ENCODE measurements at regions not wholly inside any gene's neighbourhood (a gene's known extent, or its start where the extent isn't known, plus 50 kb on each side); places are given as distances from the start of the nearest gene placed in this dataset.

DNA sequence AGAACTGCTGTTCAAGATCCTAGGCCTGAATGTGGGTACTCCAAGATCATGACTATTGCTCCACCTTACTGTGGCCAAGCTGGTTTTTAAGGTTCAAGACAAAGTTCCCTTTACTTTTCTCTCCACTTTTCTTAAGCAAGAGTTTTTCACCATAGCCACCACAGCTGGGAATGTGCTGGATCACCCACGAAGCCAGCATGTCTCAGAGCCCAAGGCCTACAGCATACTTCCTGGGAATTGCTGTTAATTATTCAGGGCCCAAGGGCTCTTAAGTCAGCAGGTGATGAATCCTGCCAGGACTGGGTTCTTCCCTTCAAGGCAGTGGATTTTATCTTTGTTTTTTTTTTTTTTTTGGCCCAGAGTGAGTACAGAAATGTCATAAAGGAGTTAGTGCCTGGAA, 149.4 kb upstream of the TUSC1 start:
- TF ChIP-seq, protein P1, sequence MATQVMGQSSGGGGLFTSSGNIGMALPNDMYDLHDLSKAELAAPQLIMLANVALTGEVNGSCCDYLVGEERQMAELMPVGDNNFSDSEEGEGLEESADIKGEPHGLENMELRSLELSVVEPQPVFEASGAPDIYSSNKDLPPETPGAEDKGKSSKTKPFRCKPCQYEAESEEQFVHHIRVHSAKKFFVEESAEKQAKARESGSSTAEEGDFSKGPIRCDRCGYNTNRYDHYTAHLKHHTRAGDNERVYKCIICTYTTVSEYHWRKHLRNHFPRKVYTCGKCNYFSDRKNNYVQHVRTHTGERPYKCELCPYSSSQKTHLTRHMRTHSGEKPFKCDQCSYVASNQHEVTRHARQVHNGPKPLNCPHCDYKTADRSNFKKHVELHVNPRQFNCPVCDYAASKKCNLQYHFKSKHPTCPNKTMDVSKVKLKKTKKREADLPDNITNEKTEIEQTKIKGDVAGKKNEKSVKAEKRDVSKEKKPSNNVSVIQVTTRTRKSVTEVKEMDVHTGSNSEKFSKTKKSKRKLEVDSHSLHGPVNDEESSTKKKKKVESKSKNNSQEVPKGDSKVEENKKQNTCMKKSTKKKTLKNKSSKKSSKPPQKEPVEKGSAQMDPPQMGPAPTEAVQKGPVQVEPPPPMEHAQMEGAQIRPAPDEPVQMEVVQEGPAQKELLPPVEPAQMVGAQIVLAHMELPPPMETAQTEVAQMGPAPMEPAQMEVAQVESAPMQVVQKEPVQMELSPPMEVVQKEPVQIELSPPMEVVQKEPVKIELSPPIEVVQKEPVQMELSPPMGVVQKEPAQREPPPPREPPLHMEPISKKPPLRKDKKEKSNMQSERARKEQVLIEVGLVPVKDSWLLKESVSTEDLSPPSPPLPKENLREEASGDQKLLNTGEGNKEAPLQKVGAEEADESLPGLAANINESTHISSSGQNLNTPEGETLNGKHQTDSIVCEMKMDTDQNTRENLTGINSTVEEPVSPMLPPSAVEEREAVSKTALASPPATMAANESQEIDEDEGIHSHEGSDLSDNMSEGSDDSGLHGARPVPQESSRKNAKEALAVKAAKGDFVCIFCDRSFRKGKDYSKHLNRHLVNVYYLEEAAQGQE (IDR thresholded peaks at IDR 0.05; ENCODE audit: low read depth): no peak
- no peak for TF ChIP-seq CEBPB (IDR thresholded peaks at IDR 0.05)
- no peak for TF ChIP-seq TAF1 (IDR thresholded peaks at IDR 0.05; ENCODE audit: low read depth)
- TF ChIP-seq NFIC (IDR thresholded peaks at IDR 0.05): no peak
- no peak for TF ChIP-seq ZBTB7A (IDR thresholded peaks at IDR 0.05; ENCODE audit: low read depth)
- TF ChIP-seq EGR1 (IDR thresholded peaks at IDR 0.05): no peak
- no peak for TF ChIP-seq RAD21 (IDR thresholded peaks at IDR 0.05; ENCODE audit: low read depth)

Data from Ishikawa (cell line).